B cell (primary cell): ENCODE measurements at regions not wholly inside any gene's neighbourhood (a gene's known extent, or its start where the extent isn't known, plus 50 kb on each side); places are given as distances from the start of the nearest gene placed in this dataset.

Source experiments
- EZH2 ChIP-seq: IDR thresholded peaks from 2 replicates; pipeline ENCODE4 v1.6.1; 2012; ENCODE audit warnings: borderline replicate concordance, low read depth, mild to moderate bottlenecking, moderate library complexity, low read length; ENCODE audit not compliant: insufficient read depth, poor library complexity, severe bottlenecking
- TF ChIP-seq, protein P1 (sequence below): fragments of 200-600 bp; IDR thresholded peaks from one replicate; pipeline ENCODE4 v1.8.0; 2022; ENCODE audit warnings: antibody characterized with exemption, mild to moderate bottlenecking

- no peak for TF ChIP-seq EZH2
- TF ChIP-seq, protein P1, sequence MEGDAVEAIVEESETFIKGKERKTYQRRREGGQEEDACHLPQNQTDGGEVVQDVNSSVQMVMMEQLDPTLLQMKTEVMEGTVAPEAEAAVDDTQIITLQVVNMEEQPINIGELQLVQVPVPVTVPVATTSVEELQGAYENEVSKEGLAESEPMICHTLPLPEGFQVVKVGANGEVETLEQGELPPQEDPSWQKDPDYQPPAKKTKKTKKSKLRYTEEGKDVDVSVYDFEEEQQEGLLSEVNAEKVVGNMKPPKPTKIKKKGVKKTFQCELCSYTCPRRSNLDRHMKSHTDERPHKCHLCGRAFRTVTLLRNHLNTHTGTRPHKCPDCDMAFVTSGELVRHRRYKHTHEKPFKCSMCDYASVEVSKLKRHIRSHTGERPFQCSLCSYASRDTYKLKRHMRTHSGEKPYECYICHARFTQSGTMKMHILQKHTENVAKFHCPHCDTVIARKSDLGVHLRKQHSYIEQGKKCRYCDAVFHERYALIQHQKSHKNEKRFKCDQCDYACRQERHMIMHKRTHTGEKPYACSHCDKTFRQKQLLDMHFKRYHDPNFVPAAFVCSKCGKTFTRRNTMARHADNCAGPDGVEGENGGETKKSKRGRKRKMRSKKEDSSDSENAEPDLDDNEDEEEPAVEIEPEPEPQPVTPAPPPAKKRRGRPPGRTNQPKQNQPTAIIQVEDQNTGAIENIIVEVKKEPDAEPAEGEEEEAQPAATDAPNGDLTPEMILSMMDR = no peak
Measured at GRCh38 chr3:31165399-31165860, 271.0 kb upstream of the GADL1 start.
